HG02943 (cell line): ENCODE measurements at regions not wholly inside any gene's neighbourhood (a gene's known extent, or its start where the extent isn't known, plus 50 kb on each side); places are given as distances from the start of the nearest gene placed in this dataset.

Experiments
- ATAC-seq: cut with Tn5 transposase; IDR thresholded peaks from one replicate; pipeline ENCODE4 v1.9.1; 2021; ENCODE audit warnings: mild to moderate bottlenecking, low read depth, moderate library complexity; ENCODE audit not compliant: unreplicated experiment

GRCh38 chr16:74232806-74233465, 63.7 kb upstream of the PSMD7 start:
- ATAC-seq, result no peak

GRCh38 chr16:74230126-74230525, 66.5 kb upstream of the PSMD7 start:
- ATAC-seq, result no peak

- no peak for ATAC-seq
Measured at GRCh38 chr16:74226338-74226954, 70.2 kb upstream of the PSMD7 start.

GRCh38 chr16:74224828-74225612, 71.6 kb upstream of the PSMD7 start:
- ATAC-seq, result no peak

DNA sequence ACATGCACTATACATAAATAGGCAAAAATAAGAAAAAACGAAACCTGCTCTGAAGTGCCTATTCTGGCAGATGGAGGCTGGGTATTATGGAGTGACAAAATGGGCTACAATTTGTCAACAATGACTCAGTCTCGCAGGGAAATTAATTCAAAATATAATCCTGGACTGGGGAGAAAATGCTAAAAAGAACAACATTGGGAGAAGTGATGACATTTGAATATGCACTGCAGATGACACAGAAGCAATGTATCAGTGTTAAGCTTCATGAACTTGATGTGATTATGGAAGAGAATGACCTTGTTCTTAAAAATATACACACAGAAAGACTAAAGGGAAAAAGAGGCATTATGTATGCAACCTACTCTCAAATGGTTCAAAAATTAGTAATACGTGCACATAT, 74.8 kb upstream of the PSMD7 start:
- ATAC-seq, result no peak

- no peak for ATAC-seq
Measured at GRCh38 chr16:74219706-74220105, 76.9 kb upstream of the PSMD7 start.

DNA sequence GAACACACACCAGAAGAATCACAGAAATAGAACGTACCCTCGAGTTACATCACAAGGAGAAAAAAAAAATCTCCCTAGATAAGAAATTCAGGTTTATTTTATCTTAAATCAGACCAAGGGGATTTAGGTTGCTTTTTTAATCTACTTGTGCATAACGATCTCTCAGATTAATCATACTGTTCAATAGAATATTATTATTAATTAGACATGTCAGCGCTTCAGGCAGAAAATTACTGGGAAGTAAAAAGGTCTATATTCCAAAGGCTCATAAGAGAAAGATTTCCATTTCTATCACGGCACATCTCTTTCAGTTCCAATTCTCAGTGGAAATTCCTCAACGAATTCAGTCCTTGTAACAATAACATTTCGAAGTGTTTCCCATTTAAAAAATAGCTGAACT, 77.7 kb upstream of the PSMD7 start:
- no peak for ATAC-seq

DNA sequence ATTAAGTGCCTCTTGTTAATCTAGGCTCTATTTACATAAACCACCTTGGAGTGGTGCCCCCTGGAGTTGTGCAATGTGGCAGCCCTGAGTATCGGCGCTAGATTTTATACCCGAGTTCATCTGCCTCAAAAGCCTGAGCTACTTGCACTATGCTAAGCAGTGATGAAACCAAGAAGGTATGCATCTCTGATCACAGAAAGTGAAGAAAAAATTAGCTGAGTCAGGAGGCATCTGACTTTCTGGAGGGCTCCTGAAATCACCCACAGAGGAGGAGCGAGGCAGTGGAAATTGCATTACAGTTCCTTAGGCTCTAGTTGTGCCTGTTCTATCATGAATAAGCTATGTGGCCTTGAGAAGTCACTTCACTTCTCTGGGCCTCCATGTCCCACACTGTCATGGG, 80.3 kb upstream of the PSMD7 start:
- no peak for ATAC-seq

GRCh38 chr16:74215249-74215648, 81.4 kb upstream of the PSMD7 start:
- ATAC-seq, result no peak

GRCh38 chr16:74213372-74213771, 83.2 kb upstream of the PSMD7 start:
- ATAC-seq, result no peak

GRCh38 chr16:74210245-74210644, 86.4 kb upstream of the PSMD7 start:
- no peak for ATAC-seq

DNA sequence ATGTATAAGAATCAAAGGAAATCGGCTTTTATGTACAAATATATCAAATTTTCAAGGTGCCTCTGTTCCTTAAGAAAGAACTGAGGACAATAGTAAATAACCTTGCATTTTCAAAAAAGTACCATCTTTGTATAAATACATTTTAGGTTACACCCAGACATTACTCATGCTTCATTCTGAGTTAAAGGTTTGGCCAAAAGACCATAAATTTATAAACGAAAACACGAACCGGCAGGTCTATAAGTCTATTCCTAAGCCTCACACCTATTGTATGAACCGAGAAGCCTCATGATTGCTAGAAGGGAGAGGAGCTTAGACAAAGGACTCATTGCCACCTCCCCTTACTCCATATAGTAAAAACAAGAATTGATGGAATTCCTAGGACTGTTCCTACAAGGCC, 94.6 kb upstream of the PSMD7 start:
- no peak for ATAC-seq

- ATAC-seq, result no peak
Measured at GRCh38 chr16:74201576-74201975, 95.0 kb upstream of the PSMD7 start.

DNA sequence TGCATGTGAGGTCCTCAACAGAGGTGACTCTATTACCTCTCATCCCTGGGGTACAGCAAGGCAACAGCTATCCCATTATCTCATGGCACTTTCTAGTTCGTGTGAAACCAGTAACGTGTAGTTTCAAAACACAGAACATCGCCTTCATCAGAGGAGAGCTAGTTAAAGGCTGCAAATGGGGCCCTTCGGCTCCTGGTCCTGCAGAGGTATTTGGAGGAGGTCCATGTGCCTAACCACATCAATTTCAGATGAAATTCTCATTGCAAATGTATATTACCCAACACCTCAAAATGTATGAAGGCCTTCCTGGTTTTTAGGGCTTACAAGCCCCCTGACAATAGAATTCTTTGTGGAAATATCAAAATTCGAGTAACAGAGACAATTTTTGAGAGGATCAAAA, 95.7 kb upstream of the PSMD7 start:
- no peak for ATAC-seq

DNA sequence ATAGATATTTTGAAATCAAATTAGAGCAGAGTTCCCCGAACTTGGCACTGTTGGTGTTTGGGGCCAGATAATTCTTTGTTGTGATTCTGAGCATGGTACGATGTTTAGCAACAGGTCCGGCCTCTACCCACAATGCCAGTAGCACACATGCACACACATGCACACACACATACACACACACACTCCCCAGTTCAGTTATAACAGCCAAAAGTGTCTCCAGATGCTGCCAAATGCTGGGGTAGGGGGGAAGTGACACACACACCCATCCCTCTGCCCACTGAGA, 96.8 kb upstream of the PSMD7 start:
- ATAC-seq, result no peak

DNA sequence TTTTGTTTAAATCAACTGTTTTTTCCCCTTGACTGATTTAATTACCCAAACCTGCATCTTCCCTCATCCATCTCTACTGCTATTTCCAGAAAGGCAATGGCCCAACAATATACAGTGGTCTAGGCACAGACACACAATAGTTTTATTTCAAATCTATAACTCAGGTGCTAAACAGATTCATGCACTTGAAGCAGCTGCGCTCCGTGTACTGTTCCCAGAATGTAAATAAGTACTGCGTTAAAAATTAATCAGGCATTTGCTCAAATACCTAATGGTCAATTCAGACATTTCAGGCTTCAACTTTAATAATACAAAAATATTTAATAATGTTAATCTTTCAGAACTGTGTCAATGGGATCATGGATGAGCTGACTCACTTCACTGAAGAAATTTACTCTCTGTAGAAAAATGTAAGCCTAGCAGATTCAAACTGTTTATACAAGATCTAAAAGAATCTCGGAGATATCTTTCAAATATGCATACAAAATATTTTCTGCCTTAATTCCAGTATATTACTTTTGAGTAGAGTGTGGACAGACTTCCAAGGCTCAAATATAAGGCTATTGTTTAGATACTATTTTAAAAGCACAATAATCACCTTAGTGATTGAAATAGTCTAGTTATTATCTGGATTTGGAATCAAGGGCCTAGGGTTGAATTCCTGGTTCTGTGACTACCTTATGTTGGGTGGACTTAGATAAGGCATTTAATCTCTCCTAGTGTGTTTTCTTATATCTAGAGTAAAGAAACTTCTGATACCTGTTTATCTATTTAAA, 97.4 kb upstream of the PSMD7 start:
- ATAC-seq, result no peak

GRCh38 chr16:74192281-74192797, 104.3 kb upstream of the PSMD7 start:
- ATAC-seq, result no peak

DNA sequence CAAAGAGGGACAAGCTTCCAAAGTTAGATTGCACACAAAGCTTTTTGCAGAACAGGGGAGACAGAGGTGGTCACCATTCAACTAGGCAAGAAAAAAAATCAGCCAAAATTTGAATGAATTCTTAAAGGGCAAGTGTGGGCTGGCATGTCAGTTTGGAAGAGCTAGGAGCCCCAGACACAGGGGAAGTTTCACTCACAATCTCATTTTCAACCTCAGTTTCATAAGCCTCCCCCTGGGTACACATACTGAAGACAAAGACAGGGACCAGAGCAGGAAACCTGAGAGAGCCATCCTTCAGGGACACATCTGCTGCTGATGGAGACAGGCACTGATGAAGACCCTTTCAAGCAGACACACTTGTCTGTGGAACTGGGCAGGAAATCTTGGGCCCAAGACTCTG, 106.3 kb upstream of the PSMD7 start:
- ATAC-seq, result no peak

DNA sequence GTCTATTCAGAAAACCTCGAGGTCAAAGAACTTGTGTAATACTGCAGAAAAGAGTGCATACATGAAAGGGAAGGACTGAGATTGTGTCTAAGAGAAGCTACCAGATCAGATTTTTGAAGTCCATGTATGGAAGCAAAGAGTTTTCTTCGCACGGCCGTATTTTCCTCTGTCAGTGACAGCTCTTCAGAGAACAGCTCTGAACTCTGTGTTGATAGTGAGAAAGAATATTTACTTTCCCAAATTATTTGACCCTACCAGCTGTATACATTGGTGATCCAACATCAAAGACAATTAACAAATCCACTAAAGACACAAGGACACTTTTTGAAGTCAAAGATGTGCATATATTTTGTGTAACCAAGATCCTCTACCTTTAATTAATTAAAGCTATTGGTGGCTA, 107.8 kb upstream of the PSMD7 start:
- ATAC-seq, result no peak

- ATAC-seq, result no peak
Measured at GRCh38 chr16:74186561-74186971, 110.0 kb upstream of the PSMD7 start.

DNA sequence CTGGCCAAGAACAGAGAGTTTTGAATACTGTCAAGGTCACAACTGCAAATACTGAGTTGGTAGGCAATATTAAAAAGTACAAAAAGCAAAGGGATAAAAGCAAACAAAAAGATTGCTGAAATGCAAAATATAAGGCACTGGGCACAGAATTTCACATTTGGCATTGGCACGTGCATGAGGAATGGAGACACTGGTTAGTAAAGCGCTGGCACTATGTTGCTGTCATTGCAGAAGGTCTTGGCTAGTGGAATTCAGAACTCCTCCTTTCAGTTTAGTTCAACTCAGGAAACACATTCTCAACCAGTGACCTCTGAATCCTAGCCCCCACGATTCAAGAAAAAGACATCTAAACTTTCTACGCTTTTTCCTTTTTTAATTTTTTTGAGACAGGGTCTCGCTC, 111.8 kb upstream of the PSMD7 start:
- ATAC-seq, result no peak
